K562 (cell line): ENCODE measurements at regions not wholly inside any gene's neighbourhood (a gene's known extent, or its start where the extent isn't known, plus 50 kb on each side); places are given as distances from the start of the nearest gene placed in this dataset.
"Not testable (repeated sequence)": the region's sequence is repeated elsewhere in the genome, so short reads cannot be mapped to it uniquely, and the experiment has no call there.

Experiments used
- ATAC-seq: fragments of 200-7000 bp; cut with Tn5 transposase; 3 replicates; pipeline ENCODE4 v1.9.1; 2020; ENCODE audit warnings: moderate library complexity
- BruUV-seq: library from RNA; stranded (reverse); fragments of 400-500 nt; replicated peaks from 2 replicates; lab custom pipeline; 2021; lab: Mats Ljungman, UMichigan
- CTCF ChIA-PET: fragments of 300-600 bp; formaldehyde crosslinking; extraction: SDS; loops from one replicate; lab custom pipeline; 2021; ENCODE audit warnings: low intra/inter-chr PET ratio; lab: Yijun Ruan, JAX
- POLR2A ChIA-PET: fragments of 300-600, 350-650 bp; sonication (Branson Sonifier 250); formaldehyde crosslinking; extraction: SDS; loops from one replicate; lab custom pipeline; 2021; ENCODE audit warnings: antibody characterized with exemption, inconsistent platforms; lab: Yijun Ruan, JAX
- DNase-seq, 4 experiments: peaks; one replicate each; pipeline versions ENCODE4 v3.0.0 to v3.0.0-alpha.2; 2011 to 2018; ENCODE audit warnings: low spot score in 3 of 4, mixed read lengths in 3 of 4; ENCODE audit errors: extremely low read depth in 1 of 4
- FAIRE-seq: peaks from 2 replicates; lab custom pipeline; 2011; peaks lifted over from hg19 to GRCh38; lab: Jason Lieb, UNC
- H2AFZ ChIP-seq: 2 replicates; pipeline ENCODE4 v1.6.0; 2011; ENCODE audit warnings: low read depth, low read length, control low read depth, inconsistent platforms
- H3K27ac ChIP-seq: fragments of 200-600 bp; 3 replicates; pipeline ENCODE4 v1.8.0; 2011; ENCODE audit warnings: low read depth, mild to moderate bottlenecking, control low read depth, inconsistent platforms, low read length, moderate library complexity, mixed read lengths; ENCODE audit errors: extremely low read depth
- H3K27me3 ChIP-seq, 2 experiments: fragments of 300-600 bp in 1 of 2; 2 replicates in 1 of 2; 3 replicates in 1 of 2; pipeline versions ENCODE4 v1.6.0 to v1.8.0; 2011; ENCODE audit warnings: inconsistent platforms in 2 of 2, low read length in 2 of 2, mild to moderate bottlenecking in 1 of 2, mixed read lengths in 1 of 2, moderate library complexity in 1 of 2; ENCODE audit not compliant: control insufficient read depth in 2 of 2, insufficient read depth in 2 of 2
- H3K36me3 ChIP-seq: fragments of 300-600 bp; 3 replicates; pipeline ENCODE4 v1.8.0; 2011; ENCODE audit warnings: mild to moderate bottlenecking, low read length, inconsistent platforms; ENCODE audit not compliant: control insufficient read depth, insufficient read depth
- H3K4me1 ChIP-seq, 2 experiments: fragments of 200-600 bp in 1 of 2; replicated peaks in 1 of 2; 2 replicates in 1 of 2; 3 replicates in 1 of 2; pipeline versions ENCODE4 v1.5.1 to v1.8.0; 2011; ENCODE audit warnings: inconsistent platforms in 2 of 2, low read length in 2 of 2, mild to moderate bottlenecking in 1 of 2, mixed read lengths in 1 of 2, moderate library complexity in 1 of 2; ENCODE audit not compliant: control insufficient read depth in 2 of 2, insufficient read depth in 2 of 2
- H3K4me2 ChIP-seq: 2 replicates; pipeline ENCODE4 v1.6.1; 2011; ENCODE audit warnings: low read length, control low read depth, inconsistent platforms, mixed read lengths; ENCODE audit not compliant: insufficient read depth
- H3K4me3 ChIP-seq: fragments of 200-600 bp; sonication (generic), shearing (Covaris generic); 2 replicates; pipeline ENCODE4 v1.5.1; 2016; ENCODE audit warnings: control low read depth, inconsistent platforms
- H3K79me2 ChIP-seq: fragments of 200-600 bp; 3 replicates; pipeline ENCODE4 v1.8.0; 2011; ENCODE audit warnings: low read length, inconsistent platforms; ENCODE audit not compliant: control insufficient read depth, insufficient read depth
- H3K9ac ChIP-seq, 2 experiments: 2 replicates each; pipeline versions ENCODE4 v1.6.0 to v1.6.1; 2011; ENCODE audit warnings: low read depth in 2 of 2, low read length in 2 of 2, control low read depth in 1 of 2, inconsistent platforms in 1 of 2, mild to moderate bottlenecking in 1 of 2, mixed read lengths in 1 of 2; ENCODE audit not compliant: insufficient read depth in 1 of 2
- H3K9me1 ChIP-seq: one replicate; pipeline ENCODE4 v1.6.0; 2011; ENCODE audit warnings: inconsistent platforms, mild to moderate bottlenecking, low read length, moderate library complexity; ENCODE audit not compliant: control insufficient read depth, insufficient read depth
- H3K9me3 ChIP-seq: replicated peaks from 2 replicates; pipeline ENCODE4 v1.5.1; 2011; ENCODE audit warnings: low read depth, low read length, inconsistent platforms; ENCODE audit not compliant: control insufficient read depth, insufficient read depth
- H4K20me1 ChIP-seq: replicated peaks from 2 replicates; pipeline ENCODE4 v1.6.1; 2011; ENCODE audit warnings: low read length, inconsistent platforms, mixed read lengths; ENCODE audit not compliant: control insufficient read depth, insufficient read depth
- CBX5 ChIP-seq: IDR thresholded peaks from 2 replicates; pipeline ENCODE4 v1.6.1; 2014; ENCODE audit warnings: low read depth, borderline replicate concordance
- GMEB1 ChIP-seq: fragments of 250-450 bp; sonication (Bioruptor Pico); IDR thresholded peaks from 2 replicates; pipeline ENCODE4 v1.4.0; 2020; ENCODE audit warnings: mild to moderate bottlenecking
- JUNB ChIP-seq: fragments of 450-650 bp; formaldehyde crosslinking; conservative IDR thresholded peaks from 2 replicates; pipeline ENCODE4 v1.4.0; 2020; ENCODE audit warnings: mild to moderate bottlenecking
- KAT2B ChIP-seq: IDR thresholded peaks from one replicate; pipeline ENCODE4 v1.6.1; 2012; ENCODE audit warnings: low read depth, mild to moderate bottlenecking, control low read depth, inconsistent platforms, low read length, moderate library complexity
- LARP7 ChIP-seq: fragments of 450-650 bp; IDR thresholded peaks from 2 replicates; pipeline ENCODE4 v1.6.1; 2016
- PTTG1 ChIP-seq: fragments of 450-650 bp; IDR thresholded peaks from 2 replicates; pipeline ENCODE4 v1.6.1; 2016; ENCODE audit warnings: low read depth, mild to moderate bottlenecking, missing genetic modification characterization, missing compliant biosample characterization
- U2AF1 ChIP-seq: fragments of 200-400 bp; formaldehyde crosslinking; optimal IDR thresholded peaks from 2 replicates; pipeline ENCODE3; 2017; ENCODE audit warnings: mild to moderate bottlenecking, low read depth, low read length, moderate library complexity
- WGBS: fragments of 100-300 bp; shearing (Covaris generic); methylation state at CpG from one replicate; pipeline ENCODE4 v1.1.6; 2016; ENCODE audit warnings: low coverage, mixed read lengths; ENCODE audit not compliant: insufficient coverage; ENCODE audit errors: missing lambda C conversion rate; 5-methylcytosine and 5-hydroxymethylcytosine counted together
- in situ Hi-C: fragments of 300-500 bp; cut with MboI; formaldehyde crosslinking; loops from 4 replicates; pipeline ENCODE4 v1.15.0; 2018; ENCODE audit warnings: inconsistent platforms, mixed read lengths
- intact Hi-C: fragments of 100-400 bp; cut with micrococcal nuclease; formaldehyde crosslinking; loops from 2 replicates; pipeline ENCODE4 v1.14.2; 2022
- TF ChIP-seq, protein P1 (sequence below): fragments of 250-450 bp; sonication (Bioruptor Pico); IDR thresholded peaks from 2 replicates; pipeline ENCODE4 v1.5.0; 2020; ENCODE audit warnings: mild to moderate bottlenecking, borderline replicate concordance
- TF ChIP-seq, protein P2 (sequence below): fragments of 250-450 bp; sonication (Bioruptor Pico); IDR thresholded peaks from 2 replicates; pipeline ENCODE4 v1.4.0; 2020; ENCODE audit warnings: mild to moderate bottlenecking, moderate library complexity

- 7% methylated on average over 3 of the region's 5 CpGs for WGBS
- H3K4me1 ChIP-seq: peaks cover 3 to 5% of the 10 kb centered on the region in 2 experiments; a peak in 2 of 5 replicates
- in situ Hi-C loops (no loop called here), intact Hi-C loops (no loop called here)
- no peaks in the 10 kb centered on the region for H3K36me3 ChIP-seq
- ATAC-seq (no peak), DNase-seq (no peak), FAIRE-seq (no peak)
- POLR2A ChIA-PET: interaction anchor here (0.9 kb wide), 1 partner anchor 24 kb away, joined by 3 read pairs; no protein-coding TSS in a partner anchor
- H3K79me2 ChIP-seq: no peaks in the 10 kb centered on the region
- H4K20me1 ChIP-seq: no peaks in the 10 kb centered on the region
- 0 out of 5 replicates have a peak, but pooled peaks cover 0 to 5% of the 10 kb centered on the region in 2 experiments for H3K27me3 ChIP-seq
- no peaks in the 10 kb centered on the region for H3K9me1 ChIP-seq
- no peak overlapping the region for H3K27ac ChIP-seq
- TF ChIP-seq, protein P1, sequence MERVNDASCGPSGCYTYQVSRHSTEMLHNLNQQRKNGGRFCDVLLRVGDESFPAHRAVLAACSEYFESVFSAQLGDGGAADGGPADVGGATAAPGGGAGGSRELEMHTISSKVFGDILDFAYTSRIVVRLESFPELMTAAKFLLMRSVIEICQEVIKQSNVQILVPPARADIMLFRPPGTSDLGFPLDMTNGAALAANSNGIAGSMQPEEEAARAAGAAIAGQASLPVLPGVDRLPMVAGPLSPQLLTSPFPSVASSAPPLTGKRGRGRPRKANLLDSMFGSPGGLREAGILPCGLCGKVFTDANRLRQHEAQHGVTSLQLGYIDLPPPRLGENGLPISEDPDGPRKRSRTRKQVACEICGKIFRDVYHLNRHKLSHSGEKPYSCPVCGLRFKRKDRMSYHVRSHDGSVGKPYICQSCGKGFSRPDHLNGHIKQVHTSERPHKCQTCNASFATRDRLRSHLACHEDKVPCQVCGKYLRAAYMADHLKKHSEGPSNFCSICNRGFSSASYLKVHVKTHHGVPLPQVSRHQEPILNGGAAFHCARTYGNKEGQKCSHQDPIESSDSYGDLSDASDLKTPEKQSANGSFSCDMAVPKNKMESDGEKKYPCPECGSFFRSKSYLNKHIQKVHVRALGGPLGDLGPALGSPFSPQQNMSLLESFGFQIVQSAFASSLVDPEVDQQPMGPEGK (CRISPR knock-in tag): no peak
- no peak for TF ChIP-seq JUNB
- TF ChIP-seq LARP7: no peak
- TF ChIP-seq PTTG1: no peak
- TF ChIP-seq, protein P2, sequence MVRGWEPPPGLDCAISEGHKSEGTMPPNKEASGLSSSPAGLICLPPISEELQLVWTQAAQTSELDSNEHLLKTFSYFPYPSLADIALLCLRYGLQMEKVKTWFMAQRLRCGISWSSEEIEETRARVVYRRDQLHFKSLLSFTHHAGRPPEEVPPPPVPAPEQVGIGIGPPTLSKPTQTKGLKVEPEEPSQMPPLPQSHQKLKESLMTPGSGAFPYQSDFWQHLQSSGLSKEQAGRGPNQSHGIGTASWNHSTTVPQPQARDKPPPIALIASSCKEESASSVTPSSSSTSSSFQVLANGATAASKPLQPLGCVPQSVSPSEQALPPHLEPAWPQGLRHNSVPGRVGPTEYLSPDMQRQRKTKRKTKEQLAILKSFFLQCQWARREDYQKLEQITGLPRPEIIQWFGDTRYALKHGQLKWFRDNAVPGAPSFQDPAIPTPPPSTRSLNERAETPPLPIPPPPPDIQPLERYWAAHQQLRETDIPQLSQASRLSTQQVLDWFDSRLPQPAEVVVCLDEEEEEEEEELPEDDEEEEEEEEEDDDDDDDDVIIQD (CRISPR knock-in tag): no peak
- no peak for TF ChIP-seq KAT2B
- TF ChIP-seq CBX5: no peak
- TF ChIP-seq U2AF1: no peak
- TF ChIP-seq GMEB1 (CRISPR knock-in tag): no peak
- no peak overlapping the region for H2AFZ ChIP-seq
- no peak overlapping the region for H3K4me3 ChIP-seq
- H3K9ac ChIP-seq: no peak overlapping the region
- CTCF ChIA-PET: no interaction called here
- H3K9me3 ChIP-seq: no peaks in the 10 kb centered on the region
- H3K4me2 ChIP-seq: no peak overlapping the region
- BruUV-seq: no TSS peak
Measured at GRCh38 chr10:44278837-44279324, 106.0 kb downstream of the CXCL12 start.

DNA sequence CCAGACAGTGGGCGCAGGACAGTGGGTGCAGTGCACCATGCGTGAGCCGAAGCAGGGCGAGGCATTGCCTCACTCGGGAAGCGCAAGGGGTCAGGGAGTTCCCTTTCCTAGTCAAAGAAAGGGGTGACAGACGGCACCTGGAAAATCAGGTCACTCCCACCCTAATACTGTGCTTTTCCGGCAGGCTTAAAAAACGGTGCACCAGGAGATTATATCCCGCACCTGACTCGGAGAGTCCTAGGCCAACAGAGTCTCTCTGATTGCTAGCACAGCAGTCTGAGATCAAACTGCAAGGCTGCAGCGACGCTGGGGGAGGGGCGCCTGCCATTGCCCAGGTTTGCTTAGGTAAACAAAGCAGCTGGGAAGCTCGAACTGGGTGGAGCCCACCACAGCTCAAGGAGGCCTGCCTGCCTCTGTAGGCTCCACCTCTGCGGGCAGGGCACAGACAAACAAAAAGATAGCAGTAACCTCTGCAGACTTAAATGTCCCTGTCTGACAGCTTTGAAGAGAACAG is 116.4 kb downstream of the CXCL12 start:
- intact Hi-C loops, H2AFZ ChIP-seq, H3K9ac ChIP-seq, H3K4me2 ChIP-seq, ATAC-seq, H3K9me3 ChIP-seq, POLR2A ChIA-PET, FAIRE-seq, H3K4me1 ChIP-seq, H3K4me3 ChIP-seq, H3K27ac ChIP-seq, CTCF ChIA-PET, DNase-seq, H3K36me3 ChIP-seq, H4K20me1 ChIP-seq, H3K9me1 ChIP-seq, in situ Hi-C loops, H3K79me2 ChIP-seq, BruUV-seq: not testable (repeated sequence)
- WGBS: 1% methylated on average over 10 of the region's 16 CpGs
- H3K27me3 ChIP-seq: peaks cover 0 to 11% of the 10 kb centered on the region in 2 experiments; a peak in 1 of 5 replicates
